Astrocyte (in vitro differentiated cells and primary cell): ENCODE measurements at regions not wholly inside any gene's neighbourhood (a gene's known extent, or its start where the extent isn't known, plus 50 kb on each side); places are given as distances from the start of the nearest gene placed in this dataset.

Source experiments
- EZH2 ChIP-seq: IDR thresholded peaks from 2 replicates; pipeline ENCODE4 v1.6.1; 2012; ENCODE audit warnings: mild to moderate bottlenecking, low read length, inconsistent platforms; ENCODE audit not compliant: insufficient read depth
- TF ChIP-seq, protein P1 (sequence below): IDR thresholded peaks from 2 replicates; pipeline ENCODE4 v1.5.1; 2011; ENCODE audit warnings: low read depth, mild to moderate bottlenecking, inconsistent platforms, low read length, moderate library complexity; ENCODE audit not compliant: insufficient read depth

DNA sequence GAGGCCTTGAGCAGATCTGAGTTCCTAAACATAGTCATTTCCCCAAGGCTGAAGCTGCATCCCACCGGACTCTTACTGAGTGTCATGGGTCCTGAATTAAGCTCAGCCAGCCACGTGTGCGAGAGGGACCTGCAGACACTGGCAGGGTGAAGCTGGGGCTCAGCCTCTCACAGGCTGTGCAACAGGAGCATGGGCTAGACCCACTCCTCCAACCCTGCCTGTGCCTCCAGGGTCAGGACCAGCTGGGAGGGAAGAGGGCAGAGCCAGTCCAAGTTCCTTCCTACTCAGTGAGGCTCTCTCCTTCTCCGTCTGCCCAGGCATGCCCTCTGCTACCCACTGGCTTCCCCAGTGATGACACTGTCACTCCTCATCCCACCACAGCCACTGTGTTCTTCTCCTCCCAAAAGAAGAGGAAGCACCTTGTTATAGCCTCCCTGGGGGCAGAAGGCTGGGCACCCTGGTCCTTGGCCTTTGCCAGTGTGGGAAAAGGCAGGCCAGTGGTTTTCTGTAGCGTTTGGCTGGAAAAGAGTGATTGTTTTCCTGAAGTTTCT lies 78.9 kb downstream of the KCNF1 start:
- TF ChIP-seq EZH2: no peak
- TF ChIP-seq, protein P1, sequence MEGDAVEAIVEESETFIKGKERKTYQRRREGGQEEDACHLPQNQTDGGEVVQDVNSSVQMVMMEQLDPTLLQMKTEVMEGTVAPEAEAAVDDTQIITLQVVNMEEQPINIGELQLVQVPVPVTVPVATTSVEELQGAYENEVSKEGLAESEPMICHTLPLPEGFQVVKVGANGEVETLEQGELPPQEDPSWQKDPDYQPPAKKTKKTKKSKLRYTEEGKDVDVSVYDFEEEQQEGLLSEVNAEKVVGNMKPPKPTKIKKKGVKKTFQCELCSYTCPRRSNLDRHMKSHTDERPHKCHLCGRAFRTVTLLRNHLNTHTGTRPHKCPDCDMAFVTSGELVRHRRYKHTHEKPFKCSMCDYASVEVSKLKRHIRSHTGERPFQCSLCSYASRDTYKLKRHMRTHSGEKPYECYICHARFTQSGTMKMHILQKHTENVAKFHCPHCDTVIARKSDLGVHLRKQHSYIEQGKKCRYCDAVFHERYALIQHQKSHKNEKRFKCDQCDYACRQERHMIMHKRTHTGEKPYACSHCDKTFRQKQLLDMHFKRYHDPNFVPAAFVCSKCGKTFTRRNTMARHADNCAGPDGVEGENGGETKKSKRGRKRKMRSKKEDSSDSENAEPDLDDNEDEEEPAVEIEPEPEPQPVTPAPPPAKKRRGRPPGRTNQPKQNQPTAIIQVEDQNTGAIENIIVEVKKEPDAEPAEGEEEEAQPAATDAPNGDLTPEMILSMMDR: no peak
